Stimulated activated CD4-positive, alpha-beta T cell treated with anti-CD3 and anti-CD28 coated beads, TNF-alpha, amount 100 ng/mL, for 4 hours (primary cell): ENCODE measurements at regions not wholly inside any gene's neighbourhood (a gene's known extent, or its start where the extent isn't known, plus 50 kb on each side); places are given as distances from the start of the nearest gene placed in this dataset.

ENCODE experiments used
- DNase-seq, 3 experiments: peaks; one replicate each; pipeline ENCODE4 v3.0.0-alpha.2; 2020; ENCODE audit warnings: low read depth in 3 of 3

GRCh38 chr2:120606931-120607330 is 128.7 kb upstream of the GLI2 start:
- DNase-seq: no peak

- no peak for DNase-seq
Measured at GRCh38 chr2:120607506-120607905, 128.2 kb upstream of the GLI2 start.

- no peak for DNase-seq
Measured at GRCh38 chr2:120607996-120608395, 127.7 kb upstream of the GLI2 start.

GRCh38 chr2:120609826-120610395 is 125.8 kb upstream of the GLI2 start:
- DNase-seq: no peak

- no peak for DNase-seq
Measured at GRCh38 chr2:120611016-120611415, 124.7 kb upstream of the GLI2 start.

GRCh38 chr2:120611961-120612360 is 123.7 kb upstream of the GLI2 start:
- no peak for DNase-seq

GRCh38 chr2:120612471-120612870 is 123.2 kb upstream of the GLI2 start:
- no peak for DNase-seq

GRCh38 chr2:120612931-120613330 is 122.7 kb upstream of the GLI2 start:
- DNase-seq: no peak

- no peak for DNase-seq
Measured at GRCh38 chr2:120613742-120614571, 121.7 kb upstream of the GLI2 start.

- DNase-seq: no peak
Measured at GRCh38 chr2:120614901-120615300, 120.8 kb upstream of the GLI2 start.

- no peak for DNase-seq
Measured at GRCh38 chr2:120616261-120616660, 119.4 kb upstream of the GLI2 start.

- DNase-seq: no peak
Measured at GRCh38 chr2:120617055-120617454, 118.6 kb upstream of the GLI2 start.

- DNase-seq: no peak
Measured at GRCh38 chr2:120618830-120619229, 116.8 kb upstream of the GLI2 start.

- DNase-seq: no peak
Measured at GRCh38 chr2:120619579-120619978, 116.1 kb upstream of the GLI2 start.

- DNase-seq: no peak
Measured at GRCh38 chr2:120620025-120620793, 115.5 kb upstream of the GLI2 start.

GRCh38 chr2:120622159-120622869 is 113.4 kb upstream of the GLI2 start:
- DNase-seq: no peak

- DNase-seq: no peak
Measured at GRCh38 chr2:120622886-120623753, 112.5 kb upstream of the GLI2 start.

GRCh38 chr2:120624061-120624737 is 111.5 kb upstream of the GLI2 start:
- DNase-seq: no peak

GRCh38 chr2:120624738-120625446 is 110.8 kb upstream of the GLI2 start:
- DNase-seq: no peak
